K562 (cell line): ENCODE measurements at regions not wholly inside any gene's neighbourhood (a gene's known extent, or its start where the extent isn't known, plus 50 kb on each side); places are given as distances from the start of the nearest gene placed in this dataset.
"Not testable (repeated sequence)": the region's sequence is repeated elsewhere in the genome, so short reads cannot be mapped to it uniquely, and the experiment has no call there.

Source experiments
- ATAC-seq: fragments of 200-7000 bp; cut with Tn5 transposase; 3 replicates; pipeline ENCODE4 v1.9.1; 2020; ENCODE audit warnings: moderate library complexity
- BruUV-seq: library from RNA; stranded (reverse); fragments of 400-500 nt; replicated peaks from 2 replicates; lab custom pipeline; 2021; lab: Mats Ljungman, UMichigan
- CTCF ChIA-PET: fragments of 300-600 bp; formaldehyde crosslinking; extraction: SDS; loops from one replicate; lab custom pipeline; 2021; ENCODE audit warnings: low intra/inter-chr PET ratio; lab: Yijun Ruan, JAX
- POLR2A ChIA-PET: fragments of 300-600, 350-650 bp; sonication (Branson Sonifier 250); formaldehyde crosslinking; extraction: SDS; loops from one replicate; lab custom pipeline; 2021; ENCODE audit warnings: antibody characterized with exemption, inconsistent platforms; lab: Yijun Ruan, JAX
- DNase-seq, 4 experiments: peaks; one replicate each; pipeline versions ENCODE4 v3.0.0 to v3.0.0-alpha.2; 2011 to 2018; ENCODE audit warnings: low spot score in 3 of 4, mixed read lengths in 3 of 4; ENCODE audit errors: extremely low read depth in 1 of 4
- FAIRE-seq: peaks from 2 replicates; lab custom pipeline; 2011; peaks lifted over from hg19 to GRCh38; lab: Jason Lieb, UNC
- H2AFZ ChIP-seq: 2 replicates; pipeline ENCODE4 v1.6.0; 2011; ENCODE audit warnings: low read depth, low read length, control low read depth, inconsistent platforms
- H3K27ac ChIP-seq: fragments of 200-600 bp; 3 replicates; pipeline ENCODE4 v1.8.0; 2011; ENCODE audit warnings: low read depth, mild to moderate bottlenecking, control low read depth, inconsistent platforms, low read length, moderate library complexity, mixed read lengths; ENCODE audit errors: extremely low read depth
- H3K27me3 ChIP-seq, 2 experiments: fragments of 300-600 bp in 1 of 2; 2 replicates in 1 of 2; 3 replicates in 1 of 2; pipeline versions ENCODE4 v1.6.0 to v1.8.0; 2011; ENCODE audit warnings: inconsistent platforms in 2 of 2, low read length in 2 of 2, mild to moderate bottlenecking in 1 of 2, mixed read lengths in 1 of 2, moderate library complexity in 1 of 2; ENCODE audit not compliant: control insufficient read depth in 2 of 2, insufficient read depth in 2 of 2
- H3K36me3 ChIP-seq: fragments of 300-600 bp; 3 replicates; pipeline ENCODE4 v1.8.0; 2011; ENCODE audit warnings: mild to moderate bottlenecking, low read length, inconsistent platforms; ENCODE audit not compliant: control insufficient read depth, insufficient read depth
- H3K4me1 ChIP-seq, 2 experiments: fragments of 200-600 bp in 1 of 2; replicated peaks in 1 of 2; 2 replicates in 1 of 2; 3 replicates in 1 of 2; pipeline versions ENCODE4 v1.5.1 to v1.8.0; 2011; ENCODE audit warnings: inconsistent platforms in 2 of 2, low read length in 2 of 2, mild to moderate bottlenecking in 1 of 2, mixed read lengths in 1 of 2, moderate library complexity in 1 of 2; ENCODE audit not compliant: control insufficient read depth in 2 of 2, insufficient read depth in 2 of 2
- H3K4me2 ChIP-seq: 2 replicates; pipeline ENCODE4 v1.6.1; 2011; ENCODE audit warnings: low read length, control low read depth, inconsistent platforms, mixed read lengths; ENCODE audit not compliant: insufficient read depth
- H3K4me3 ChIP-seq: fragments of 200-600 bp; sonication (generic), shearing (Covaris generic); 2 replicates; pipeline ENCODE4 v1.5.1; 2016; ENCODE audit warnings: control low read depth, inconsistent platforms
- H3K79me2 ChIP-seq: fragments of 200-600 bp; 3 replicates; pipeline ENCODE4 v1.8.0; 2011; ENCODE audit warnings: low read length, inconsistent platforms; ENCODE audit not compliant: control insufficient read depth, insufficient read depth
- H3K9ac ChIP-seq, 2 experiments: 2 replicates each; pipeline versions ENCODE4 v1.6.0 to v1.6.1; 2011; ENCODE audit warnings: low read depth in 2 of 2, low read length in 2 of 2, control low read depth in 1 of 2, inconsistent platforms in 1 of 2, mild to moderate bottlenecking in 1 of 2, mixed read lengths in 1 of 2; ENCODE audit not compliant: insufficient read depth in 1 of 2
- H3K9me1 ChIP-seq: one replicate; pipeline ENCODE4 v1.6.0; 2011; ENCODE audit warnings: inconsistent platforms, mild to moderate bottlenecking, low read length, moderate library complexity; ENCODE audit not compliant: control insufficient read depth, insufficient read depth
- H3K9me3 ChIP-seq: replicated peaks from 2 replicates; pipeline ENCODE4 v1.5.1; 2011; ENCODE audit warnings: low read depth, low read length, inconsistent platforms; ENCODE audit not compliant: control insufficient read depth, insufficient read depth
- H4K20me1 ChIP-seq: replicated peaks from 2 replicates; pipeline ENCODE4 v1.6.1; 2011; ENCODE audit warnings: low read length, inconsistent platforms, mixed read lengths; ENCODE audit not compliant: control insufficient read depth, insufficient read depth
- ELF4 ChIP-seq: fragments of 450-650 bp; formaldehyde crosslinking; IDR thresholded peaks from 2 replicates; pipeline ENCODE4 v1.4.0; 2022; ENCODE audit warnings: missing genetic modification characterization
- FOXA1 ChIP-seq: fragments of 450-650 bp; IDR thresholded peaks from 2 replicates; pipeline ENCODE4 v1.6.1; 2016; ENCODE audit warnings: mild to moderate bottlenecking, borderline replicate concordance
- GATAD2B ChIP-seq: fragments of 450-650 bp; IDR thresholded peaks from 2 replicates; pipeline ENCODE4 v1.6.1; 2017; ENCODE audit warnings: mild to moderate bottlenecking, borderline replicate concordance
- NFXL1 ChIP-seq: fragments of 450-650 bp; formaldehyde crosslinking; IDR thresholded peaks from 2 replicates; pipeline ENCODE4 v1.4.0; 2021; ENCODE audit warnings: mild to moderate bottlenecking
- NR3C1 ChIP-seq: sonication (generic); formaldehyde crosslinking; IDR thresholded peaks from 2 replicates; pipeline ENCODE4 v1.8.1; 2022; ENCODE audit warnings: missing genetic modification reagents
- SOX6 ChIP-seq: fragments of 450-650 bp; IDR thresholded peaks from 2 replicates; pipeline ENCODE4 v1.6.1; 2014; ENCODE audit warnings: mild to moderate bottlenecking
- ZNF507 ChIP-seq: conservative IDR thresholded peaks from 2 replicates; pipeline ENCODE4 v1.6.1; 2017; ENCODE audit warnings: missing genetic modification characterization, missing compliant biosample characterization
- WGBS: fragments of 100-300 bp; shearing (Covaris generic); methylation state at CpG from one replicate; pipeline ENCODE4 v1.1.6; 2016; ENCODE audit warnings: low coverage, mixed read lengths; ENCODE audit not compliant: insufficient coverage; ENCODE audit errors: missing lambda C conversion rate; 5-methylcytosine and 5-hydroxymethylcytosine counted together
- in situ Hi-C: fragments of 300-500 bp; cut with MboI; formaldehyde crosslinking; loops from 4 replicates; pipeline ENCODE4 v1.15.0; 2018; ENCODE audit warnings: inconsistent platforms, mixed read lengths
- intact Hi-C: fragments of 100-400 bp; cut with micrococcal nuclease; formaldehyde crosslinking; loops from 2 replicates; pipeline ENCODE4 v1.14.2; 2022

DNA sequence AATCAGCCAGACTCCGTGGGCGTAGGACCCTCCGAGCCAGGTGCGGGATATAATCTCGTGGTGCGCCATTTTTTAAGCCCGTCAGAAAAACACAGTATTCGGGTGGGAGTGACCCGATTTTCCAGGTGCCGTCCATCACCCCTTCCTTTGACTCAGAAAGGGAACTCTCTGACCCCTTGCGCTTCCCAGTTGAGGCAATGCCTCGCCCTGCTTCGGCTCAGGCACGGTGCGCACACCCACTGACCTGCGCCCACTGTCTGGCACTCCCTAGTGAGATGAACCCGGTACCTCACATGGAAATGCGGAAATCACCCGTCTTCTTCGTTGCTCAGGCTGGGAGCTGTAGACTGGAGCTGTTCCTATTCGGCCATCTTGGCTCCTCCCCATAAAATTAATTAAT is 1366.5 kb downstream of the LRFN5 start:
- in situ Hi-C loops, CTCF ChIA-PET, POLR2A ChIA-PET, H3K9ac ChIP-seq, DNase-seq, H3K4me1 ChIP-seq, H3K4me2 ChIP-seq, H3K4me3 ChIP-seq, H3K36me3 ChIP-seq, H3K27me3 ChIP-seq, FAIRE-seq, H4K20me1 ChIP-seq, H2AFZ ChIP-seq, H3K9me1 ChIP-seq, intact Hi-C loops, BruUV-seq, ATAC-seq, H3K27ac ChIP-seq, H3K9me3 ChIP-seq, H3K79me2 ChIP-seq: not testable (repeated sequence)
- 0% methylated on average over 2 of the region's 21 CpGs for WGBS

- Histone ChIP-seq H3K4me1 (no peaks in the 10 kb centered on the region), H3K4me3 (no peak overlapping the region), H3K27me3 (no peaks in the 10 kb centered on the region), H3K9me1 (no peaks in the 10 kb centered on the region), H3K9ac (no peak overlapping the region), H3K9me3 (no peaks in the 10 kb centered on the region), H2AFZ (no peak overlapping the region), H3K36me3 (no peaks in the 10 kb centered on the region), H4K20me1 (no peaks in the 10 kb centered on the region), H3K4me2 (no peak overlapping the region), H3K27ac (no peak overlapping the region), H3K79me2 (no peaks in the 10 kb centered on the region)
- 0% methylated on average over 4 of the region's 4 CpGs for WGBS
- POLR2A ChIA-PET, result no interaction called here
- in situ Hi-C loops, result no loop called here
- TF ChIP-seq ELF4 (CRISPR knock-in tag) (no peak), NFXL1 (CRISPR knock-in tag) (no peak), NR3C1 (CRISPR knock-in tag) (no peak), GATAD2B (no peak), SOX6 (no peak), FOXA1 (no peak), ZNF507 (tag) (no peak)
- BruUV-seq, result no TSS peak
- FAIRE-seq (no peak), DNase-seq (no peak), ATAC-seq (no peak)
- intact Hi-C loops, result no loop called here
- CTCF ChIA-PET, result no interaction called here
These were observed 1358.8 kb downstream of the LRFN5 start for GRCh38 chr14:42965512-42965911.
